ENCODE measurements at regions not wholly inside any gene's neighbourhood (a gene's known extent, or its start where the extent isn't known, plus 50 kb on each side); places are given as distances from the start of the nearest gene placed in this dataset.

- DNase-seq, result no peak
Measured at GRCh38 chr2:5991305-5991968, 299.3 kb downstream of the SOX11 start.

- DNase-seq, result no peak
Measured at GRCh38 chr2:5995832-5996231, 303.6 kb downstream of the SOX11 start.

GRCh38 chr2:6008186-6008585 is 316.0 kb downstream of the SOX11 start:
- DNase-seq, result no peak

GRCh38 chr2:6008726-6009125 is 316.5 kb downstream of the SOX11 start:
- no peak for DNase-seq

GRCh38 chr2:6010163-6010562 is 318.0 kb downstream of the SOX11 start:
- DNase-seq, result no peak

- no peak for DNase-seq
Measured at GRCh38 chr2:6011921-6012320, 319.7 kb downstream of the SOX11 start.

GRCh38 chr2:6017736-6018286 is 325.6 kb downstream of the SOX11 start:
- no peak for DNase-seq

GRCh38 chr2:6024229-6024628 is 332.0 kb downstream of the SOX11 start:
- no peak for DNase-seq

- DNase-seq, result no peak
Measured at GRCh38 chr2:6024784-6025183, 332.6 kb downstream of the SOX11 start.

- DNase-seq, result no peak
Measured at GRCh38 chr2:6025391-6025790, 333.2 kb downstream of the SOX11 start.

GRCh38 chr2:6027066-6027465 is 334.9 kb downstream of the SOX11 start:
- no peak for DNase-seq

- no peak for DNase-seq
Measured at GRCh38 chr2:6031200-6031867, 339.1 kb downstream of the SOX11 start.

- DNase-seq, result no peak
Measured at GRCh38 chr2:6036211-6036610, 344.0 kb downstream of the SOX11 start.

GRCh38 chr2:6043238-6043637 is 351.1 kb downstream of the SOX11 start:
- no peak for DNase-seq

GRCh38 chr2:6052649-6053048 is 360.5 kb downstream of the SOX11 start:
- no peak for DNase-seq

- no peak for DNase-seq
Measured at GRCh38 chr2:6053743-6054142, 361.6 kb downstream of the SOX11 start.

- DNase-seq, result no peak
Measured at GRCh38 chr2:6054161-6054671, 362.0 kb downstream of the SOX11 start.

- no peak for DNase-seq
Measured at GRCh38 chr2:6060992-6061663, 368.9 kb downstream of the SOX11 start.

GRCh38 chr2:6064757-6065156 is 372.6 kb downstream of the SOX11 start:
- no peak for DNase-seq

- no peak for DNase-seq
Measured at GRCh38 chr2:6065703-6066102, 373.5 kb downstream of the SOX11 start.

GRCh38 chr2:6067089-6067488 is 374.9 kb downstream of the SOX11 start:
- DNase-seq, result no peak

- DNase-seq, result no peak
Measured at GRCh38 chr2:6067806-6068205, 375.6 kb downstream of the SOX11 start.

- DNase-seq, result no peak
Measured at GRCh38 chr2:6068429-6068828, 376.2 kb downstream of the SOX11 start.

- DNase-seq, result no peak
Measured at GRCh38 chr2:6069381-6069780, 377.2 kb downstream of the SOX11 start.

All from stimulated activated naive CD4-positive, alpha-beta T cell (primary cell).